ENCODE measurements at regions not wholly inside any gene's neighbourhood (a gene's known extent, or its start where the extent isn't known, plus 50 kb on each side); places are given as distances from the start of the nearest gene placed in this dataset.

GRCh38 chr15:35705884-35706585 is 160.1 kb upstream of the DPH6 start:
- ATAC-seq (no peak), FAIRE-seq (no peak), DNase-seq (ENCODE audit: low read depth, low spot score) (no peak)
- 42% methylated on average over 4 of the region's 4 CpGs for WGBS (ENCODE audit: insufficient coverage, insufficient replicate concordance, low lambda C conversion rate, missing lambda C conversion rate)
- in situ Hi-C loops (cut with MboI) (no loop called here), intact Hi-C loops (cut with micrococcal nuclease; ENCODE audit: unreplicated experiment) (no loop called here)
- Histone ChIP-seq H3K9ac (ENCODE audit: control insufficient read depth, insufficient read depth, low read length) (no peak overlapping the region), H4K20me1 (ENCODE audit: control insufficient read depth, insufficient read depth) (no peaks in the 10 kb centered on the region), H3K27ac (ENCODE audit: control insufficient read depth, insufficient read depth) (no peak overlapping the region), H3K4me1 (ENCODE audit: control insufficient read depth, insufficient read depth, low read length) (no peaks in the 10 kb centered on the region), H3K27me3 (replicated peaks in 1 of 2; ENCODE audit: control insufficient read depth in 2 of 2, insufficient read depth in 2 of 2, low read length in 1 of 2) (no peaks in the 10 kb centered on the region), H3K4me3 (no peak overlapping the region), H3K79me2 (ENCODE audit: control insufficient read depth, insufficient read depth, low read length) (no peaks in the 10 kb centered on the region), H3K9me3 (replicated peaks; ENCODE audit: control insufficient read depth, insufficient read depth, low read length) (no peaks in the 10 kb centered on the region), H3K4me2 (ENCODE audit: control insufficient read depth, insufficient read depth) (no peak overlapping the region), H3K36me3 (ENCODE audit: control insufficient read depth in 2 of 2, insufficient read depth in 2 of 2, low read length in 1 of 2) (no peaks in the 10 kb centered on the region), H2AFZ (ENCODE audit: control insufficient read depth, low read depth, low read length) (no peak overlapping the region)
- RAD21 ChIA-PET (ENCODE audit: unreplicated experiment): no interaction called here
- SMC1A ChIA-PET (ENCODE audit: uncharacterized antibody, unreplicated experiment): interaction anchor here (1.0 to 1.1 kb wide), 2 partner anchors 20 to 33 kb away, joined by 3 to 4 read pairs; no protein-coding TSS in a partner anchor
- TF ChIP-seq PRDM15 (CRISPR knock-in tag; IDR thresholded peaks at IDR 0.05): no peak
- peak; percentile 49; the same call in 1 of the 2 replicates for TF ChIP-seq NR2F1 (conservative IDR thresholded peaks at IDR 0.05)
- BruUV-seq (replicated peaks): no TSS peak
- POLR2A ChIA-PET: no interaction called here
- CTCF ChIA-PET: interaction anchor here (1.2 kb wide), 1 partner anchor 46 kb away, joined by 4 read pairs; no protein-coding TSS in a partner anchor

DNA sequence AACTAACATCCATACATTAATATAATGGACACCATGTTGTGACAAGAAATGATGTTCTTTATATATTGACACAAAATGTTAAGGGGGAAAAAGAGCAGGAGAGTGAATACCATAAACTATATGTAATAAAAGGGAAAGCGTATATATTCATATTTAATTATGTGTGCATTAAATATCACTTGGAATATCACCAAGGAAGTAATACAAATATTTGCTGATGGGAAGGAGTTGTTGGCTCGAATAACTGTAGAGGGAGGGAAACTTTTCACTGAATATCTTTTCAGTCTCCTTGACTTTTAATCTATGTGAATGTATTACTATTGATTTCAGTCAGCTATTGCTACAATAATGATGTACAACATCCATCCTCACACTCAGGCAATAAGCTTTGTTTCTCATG is 167.0 kb upstream of the DPH6 start:
- Histone ChIP-seq H3K9me3 (replicated peaks; ENCODE audit: control insufficient read depth, insufficient read depth, low read length) (no peaks in the 10 kb centered on the region), H3K4me2 (ENCODE audit: control insufficient read depth, insufficient read depth) (no peak overlapping the region), H3K27me3 (replicated peaks in 1 of 2; ENCODE audit: control insufficient read depth in 2 of 2, insufficient read depth in 2 of 2, low read length in 1 of 2) (no peaks in the 10 kb centered on the region), H2AFZ (ENCODE audit: control insufficient read depth, low read depth, low read length) (no peak overlapping the region), H4K20me1 (ENCODE audit: control insufficient read depth, insufficient read depth) (no peaks in the 10 kb centered on the region), H3K79me2 (ENCODE audit: control insufficient read depth, insufficient read depth, low read length) (no peaks in the 10 kb centered on the region), H3K27ac (ENCODE audit: control insufficient read depth, insufficient read depth) (no peak overlapping the region), H3K9ac (ENCODE audit: control insufficient read depth, insufficient read depth, low read length) (no peak overlapping the region), H3K4me3 (no peak overlapping the region), H3K36me3 (ENCODE audit: control insufficient read depth in 2 of 2, insufficient read depth in 2 of 2, low read length in 1 of 2) (no peaks in the 10 kb centered on the region), H3K4me1 (ENCODE audit: control insufficient read depth, insufficient read depth, low read length) (no peaks in the 10 kb centered on the region)
- RAD21 ChIA-PET (ENCODE audit: unreplicated experiment): no interaction called here
- in situ Hi-C loops (cut with MboI) (no loop called here), intact Hi-C loops (cut with micrococcal nuclease; ENCODE audit: unreplicated experiment) (no loop called here)
- FAIRE-seq: no peak
- no peak for DNase-seq (ENCODE audit: low read depth, low spot score)
- CTCF ChIA-PET: interaction anchor here (0.5 kb wide), 1 partner anchor 1567 kb away, joined by 3 read pairs; no protein-coding TSS in a partner anchor
- SMC1A ChIA-PET (ENCODE audit: uncharacterized antibody, unreplicated experiment): no interaction called here
- no peak for ATAC-seq
- WGBS (ENCODE audit: insufficient coverage, insufficient replicate concordance, low lambda C conversion rate, missing lambda C conversion rate): 47% methylated on average over 2 of the region's 2 CpGs
- no TSS peak for BruUV-seq (replicated peaks)
- POLR2A ChIA-PET: no interaction called here
- TF ChIP-seq, protein P1, sequence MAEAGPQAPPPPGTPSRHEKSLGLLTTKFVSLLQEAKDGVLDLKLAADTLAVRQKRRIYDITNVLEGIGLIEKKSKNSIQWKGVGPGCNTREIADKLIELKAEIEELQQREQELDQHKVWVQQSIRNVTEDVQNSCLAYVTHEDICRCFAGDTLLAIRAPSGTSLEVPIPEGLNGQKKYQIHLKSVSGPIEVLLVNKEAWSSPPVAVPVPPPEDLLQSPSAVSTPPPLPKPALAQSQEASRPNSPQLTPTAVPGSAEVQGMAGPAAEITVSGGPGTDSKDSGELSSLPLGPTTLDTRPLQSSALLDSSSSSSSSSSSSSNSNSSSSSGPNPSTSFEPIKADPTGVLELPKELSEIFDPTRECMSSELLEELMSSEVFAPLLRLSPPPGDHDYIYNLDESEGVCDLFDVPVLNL (IDR thresholded peaks at IDR 0.05; ENCODE audit: low read depth, low read length): no peak
- TF ChIP-seq CBFB (IDR thresholded peaks at IDR 0.05; ENCODE audit: low read depth) (no peak), BRCA1 (IDR thresholded peaks at IDR 0.05; ENCODE audit: low read depth, low read length) (no peak)
- TF ChIP-seq, protein P2, sequence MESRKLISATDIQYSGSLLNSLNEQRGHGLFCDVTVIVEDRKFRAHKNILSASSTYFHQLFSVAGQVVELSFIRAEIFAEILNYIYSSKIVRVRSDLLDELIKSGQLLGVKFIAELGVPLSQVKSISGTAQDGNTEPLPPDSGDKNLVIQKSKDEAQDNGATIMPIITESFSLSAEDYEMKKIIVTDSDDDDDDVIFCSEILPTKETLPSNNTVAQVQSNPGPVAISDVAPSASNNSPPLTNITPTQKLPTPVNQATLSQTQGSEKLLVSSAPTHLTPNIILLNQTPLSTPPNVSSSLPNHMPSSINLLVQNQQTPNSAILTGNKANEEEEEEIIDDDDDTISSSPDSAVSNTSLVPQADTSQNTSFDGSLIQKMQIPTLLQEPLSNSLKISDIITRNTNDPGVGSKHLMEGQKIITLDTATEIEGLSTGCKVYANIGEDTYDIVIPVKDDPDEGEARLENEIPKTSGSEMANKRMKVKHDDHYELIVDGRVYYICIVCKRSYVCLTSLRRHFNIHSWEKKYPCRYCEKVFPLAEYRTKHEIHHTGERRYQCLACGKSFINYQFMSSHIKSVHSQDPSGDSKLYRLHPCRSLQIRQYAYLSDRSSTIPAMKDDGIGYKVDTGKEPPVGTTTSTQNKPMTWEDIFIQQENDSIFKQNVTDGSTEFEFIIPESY (IDR thresholded peaks at IDR 0.05): no peak

All from GM12878 (cell line).